ENCODE measurements at regions not wholly inside any gene's neighbourhood (a gene's known extent, or its start where the extent isn't known, plus 50 kb on each side); places are given as distances from the start of the nearest gene placed in this dataset.
"Not testable (repeated sequence)": the region's sequence is repeated elsewhere in the genome, so short reads cannot be mapped to it uniquely, and the experiment has no call there.

GRCh38 chr3:153866901-153867300 is 254.3 kb upstream of the ARHGEF26 start:
- H3K79me2 ChIP-seq (ENCODE audit: control insufficient read depth, insufficient read depth, low read length): no peaks in the 10 kb centered on the region
- no peaks in the 10 kb centered on the region for H4K20me1 ChIP-seq (ENCODE audit: control insufficient read depth, extremely low read depth, insufficient read depth, low read length)
- DNase-seq (ENCODE audit: low read depth, low spot score) (no peak), FAIRE-seq (no peak)
- TF ChIP-seq CTCF (optimal IDR thresholded peaks at IDR 0.05 in 1 of 3, IDR thresholded peaks at IDR 0.05 in 1 of 3, conservative IDR thresholded peaks at IDR 0.05 in 1 of 3; ENCODE audit: extremely low read depth in 1 of 3, insufficient read depth in 2 of 3, low read length in 3 of 3) (no peak), EZH2 (IDR thresholded peaks at IDR 0.05; ENCODE audit: low read length) (no peak)
- H3K4me2 ChIP-seq (ENCODE audit: control insufficient read depth, extremely low read depth, insufficient read depth, low read depth, low read length): no peak overlapping the region
- no peak overlapping the region for H2AFZ ChIP-seq (ENCODE audit: control insufficient read depth, low read length)
- H3K27me3 ChIP-seq (ENCODE audit: control insufficient read depth, extremely low read depth, insufficient read depth, low read length): no peaks in the 10 kb centered on the region
- H3K9ac ChIP-seq (ENCODE audit: control insufficient read depth, extremely low read depth, insufficient read depth, low read length): no peak overlapping the region
- H3K9me1 ChIP-seq (ENCODE audit: control insufficient read depth, extremely low read depth, insufficient read depth, low read length): no peaks in the 10 kb centered on the region
- no peaks in the 10 kb centered on the region for H3K9me3 ChIP-seq (ENCODE audit: control insufficient read depth, low read depth, low read length)
- dilution Hi-C loops (cut with MboI; ENCODE audit: extremely low pct_ligation_motif_present, low sequenced_read_pairs): no loop called here
- H3K27ac ChIP-seq (ENCODE audit: control insufficient read depth, insufficient read depth, low read length): no peak overlapping the region
- H3K4me1 ChIP-seq (ENCODE audit: control insufficient read depth, extremely low read depth, insufficient read depth, low read length): no peaks in the 10 kb centered on the region
- H3K4me3 ChIP-seq (ENCODE audit: control insufficient read depth in 2 of 3, extremely low read depth in 1 of 3, insufficient read depth in 2 of 3, low read depth in 1 of 3, low read length in 3 of 3): no peak overlapping the region
- H3K36me3 ChIP-seq (ENCODE audit: control insufficient read depth in 2 of 2, extremely low read depth in 1 of 2, insufficient read depth in 2 of 2, low read length in 2 of 2): no peaks in the 10 kb centered on the region

GRCh38 chr3:153874348-153874747 is 246.8 kb upstream of the ARHGEF26 start:
- H3K4me2 ChIP-seq (ENCODE audit: control insufficient read depth, extremely low read depth, insufficient read depth, low read depth, low read length); H2AFZ ChIP-seq (ENCODE audit: control insufficient read depth, low read length); H3K79me2 ChIP-seq (ENCODE audit: control insufficient read depth, insufficient read depth, low read length); DNase-seq (ENCODE audit: low read depth, low spot score); H3K4me3 ChIP-seq (ENCODE audit: control insufficient read depth in 2 of 3, extremely low read depth in 1 of 3, insufficient read depth in 2 of 3, low read depth in 1 of 3, low read length in 3 of 3); dilution Hi-C loops (cut with MboI; ENCODE audit: extremely low pct_ligation_motif_present, low sequenced_read_pairs); H3K9ac ChIP-seq (ENCODE audit: control insufficient read depth, extremely low read depth, insufficient read depth, low read length); H3K9me3 ChIP-seq (ENCODE audit: control insufficient read depth, low read depth, low read length); H3K27me3 ChIP-seq (ENCODE audit: control insufficient read depth, extremely low read depth, insufficient read depth, low read length); H3K36me3 ChIP-seq (ENCODE audit: control insufficient read depth in 2 of 2, extremely low read depth in 1 of 2, insufficient read depth in 2 of 2, low read length in 2 of 2); H4K20me1 ChIP-seq (ENCODE audit: control insufficient read depth, extremely low read depth, insufficient read depth, low read length); FAIRE-seq; H3K9me1 ChIP-seq (ENCODE audit: control insufficient read depth, extremely low read depth, insufficient read depth, low read length); H3K27ac ChIP-seq (ENCODE audit: control insufficient read depth, insufficient read depth, low read length); H3K4me1 ChIP-seq (ENCODE audit: control insufficient read depth, extremely low read depth, insufficient read depth, low read length): not testable (repeated sequence)

DNA sequence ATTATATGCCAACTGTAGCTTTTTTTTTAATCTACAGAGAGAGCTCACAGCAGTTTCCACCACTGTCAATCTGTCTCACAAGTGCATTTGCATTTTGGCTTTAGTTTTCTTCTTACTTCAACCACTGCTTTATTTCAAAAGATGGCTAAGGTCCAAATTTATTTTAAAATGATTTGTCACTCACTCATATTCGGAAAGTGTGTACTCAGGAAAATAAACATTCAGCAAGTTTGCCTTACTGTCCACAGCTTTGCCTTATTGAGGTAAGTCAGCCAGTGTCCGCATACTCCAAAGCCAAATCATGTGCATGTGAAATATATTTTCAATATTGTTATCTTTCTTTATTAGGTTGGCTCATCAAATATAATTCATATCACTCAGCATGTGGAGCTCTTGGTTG is 240.7 kb upstream of the ARHGEF26 start:
- no peak for TF ChIP-seq EZH2 (IDR thresholded peaks at IDR 0.05; ENCODE audit: low read length)
- no peak for TF ChIP-seq CTCF (optimal IDR thresholded peaks at IDR 0.05 in 1 of 3, IDR thresholded peaks at IDR 0.05 in 1 of 3, conservative IDR thresholded peaks at IDR 0.05 in 1 of 3; ENCODE audit: extremely low read depth in 1 of 3, insufficient read depth in 2 of 3, low read length in 3 of 3)
- no peaks in the 10 kb centered on the region for H3K79me2 ChIP-seq (ENCODE audit: control insufficient read depth, insufficient read depth, low read length)
- H3K27me3 ChIP-seq (ENCODE audit: control insufficient read depth, extremely low read depth, insufficient read depth, low read length): no peaks in the 10 kb centered on the region
- H3K9me1 ChIP-seq (ENCODE audit: control insufficient read depth, extremely low read depth, insufficient read depth, low read length): no peaks in the 10 kb centered on the region
- H4K20me1 ChIP-seq (ENCODE audit: control insufficient read depth, extremely low read depth, insufficient read depth, low read length): no peaks in the 10 kb centered on the region
- DNase-seq (ENCODE audit: low read depth, low spot score) (no peak), FAIRE-seq (no peak)
- no peak overlapping the region for H2AFZ ChIP-seq (ENCODE audit: control insufficient read depth, low read length)
- no peaks in the 10 kb centered on the region for H3K36me3 ChIP-seq (ENCODE audit: control insufficient read depth in 2 of 2, extremely low read depth in 1 of 2, insufficient read depth in 2 of 2, low read length in 2 of 2)
- no peak overlapping the region for H3K9ac ChIP-seq (ENCODE audit: control insufficient read depth, extremely low read depth, insufficient read depth, low read length)
- no peak overlapping the region for H3K27ac ChIP-seq (ENCODE audit: control insufficient read depth, insufficient read depth, low read length)
- dilution Hi-C loops (cut with MboI; ENCODE audit: extremely low pct_ligation_motif_present, low sequenced_read_pairs): no loop called here
- no peaks in the 10 kb centered on the region for H3K4me1 ChIP-seq (ENCODE audit: control insufficient read depth, extremely low read depth, insufficient read depth, low read length)
- H3K4me2 ChIP-seq (ENCODE audit: control insufficient read depth, extremely low read depth, insufficient read depth, low read depth, low read length): no peak overlapping the region
- no peak overlapping the region for H3K4me3 ChIP-seq (ENCODE audit: control insufficient read depth in 2 of 3, extremely low read depth in 1 of 3, insufficient read depth in 2 of 3, low read depth in 1 of 3, low read length in 3 of 3)
- H3K9me3 ChIP-seq (ENCODE audit: control insufficient read depth, low read depth, low read length): no peaks in the 10 kb centered on the region
